Transverse colon (tissue), 4 donors: ENCODE measurements at regions not wholly inside any gene's neighbourhood (a gene's known extent, or its start where the extent isn't known, plus 50 kb on each side); places are given as distances from the start of the nearest gene placed in this dataset.

Experiments used
- DNase-seq: peaks from one replicate; pipeline ENCODE4 v3.0.0-alpha.2; 2019
- H3K27ac ChIP-seq, 4 donors: fragments of 200-600 bp; sonication (generic); 2 replicates each; pipeline ENCODE4 v1.5.1; 2016 to 2018; ENCODE audit warnings: inconsistent platforms in 4 of 4
- H3K27me3 ChIP-seq: fragments of 200-600 bp; sonication (generic); 2 replicates; pipeline ENCODE4 v1.5.1; 2017; ENCODE audit warnings: inconsistent platforms
- H3K36me3 ChIP-seq, 4 donors: fragments of 200-600 bp; sonication (generic); 2 replicates each; pipeline ENCODE4 v1.5.1; 2017 to 2019; ENCODE audit warnings: inconsistent platforms in 4 of 4
- H3K4me1 ChIP-seq, 4 donors: fragments of 200-600 bp; sonication (generic); 2 replicates each; pipeline ENCODE4 v1.5.1; 2017 to 2020; ENCODE audit warnings: inconsistent platforms in 4 of 4
- H3K4me3 ChIP-seq, 4 donors: fragments of 200-600 bp; sonication (generic); 1 replicate in 1 of 4; 2 replicates in 3 of 4; pipeline versions ENCODE4 v1.5.1 to v1.6.1; 2017 to 2019; ENCODE audit warnings: inconsistent platforms in 4 of 4
- H3K9me3 ChIP-seq, 2 donors: fragments of 200-600 bp; sonication (generic); 2 replicates each; pipeline ENCODE4 v1.5.1; 2017 to 2019; ENCODE audit warnings: inconsistent platforms in 2 of 2
- EP300 ChIP-seq: sonication (generic); formaldehyde crosslinking; IDR thresholded peaks from one replicate; pipeline ENCODE4 v1.6.1; 2017; ENCODE audit warnings: antibody characterized with exemption, low read depth
- POLR2A ChIP-seq: fragments of 450-650 bp; IDR thresholded peaks from one replicate; pipeline ENCODE4 v1.6.1; 2016; ENCODE audit warnings: antibody characterized with exemption, mild to moderate bottlenecking, moderate library complexity
- POLR2AphosphoS5 ChIP-seq, 3 donors: sonication (generic); formaldehyde crosslinking; IDR thresholded peaks; one replicate each; pipeline ENCODE4 v1.6.1; 2016; ENCODE audit warnings: antibody characterized with exemption in 3 of 3
- WGBS, 2 donors: methylation state at CpG; one replicate each; pipeline ENCODE4 v1.1.5; 2018; ENCODE audit warnings: low coverage in 1 of 2; 5-methylcytosine and 5-hydroxymethylcytosine counted together
- in situ Hi-C, 4 donors: fragments of 200-750 bp; cut with MboI; loops; one replicate each; pipeline versions ENCODE4 v1.15.0 to v1.15.1; 2017; ENCODE audit warnings: low sequenced_read_pairs in 3 of 4, low pct_ligation_motif_present in 1 of 4, low pct_unique_long_range_greater_than_20kb in 1 of 4
- intact Hi-C: fragments of 100-400 bp; cut with DNase I; formaldehyde crosslinking; loops from one replicate; pipeline ENCODE4 v1.15.1; 2023; ENCODE audit warnings: low total_unique reads
- TF ChIP-seq, protein P1 (sequence below), 5 experiments: fragments of 200-600 bp in 3 of 5; fragments of 450-650 bp in 2 of 5; sonication (generic) in 3 of 5; IDR thresholded peaks; 1 replicate in 2 of 5; 2 replicates in 3 of 5; pipeline ENCODE4 v1.5.1; 2016 to 2017; ENCODE audit warnings: antibody characterized with exemption in 5 of 5, inconsistent platforms in 3 of 5, mild to moderate bottlenecking in 2 of 5, moderate library complexity in 1 of 5

DNA sequence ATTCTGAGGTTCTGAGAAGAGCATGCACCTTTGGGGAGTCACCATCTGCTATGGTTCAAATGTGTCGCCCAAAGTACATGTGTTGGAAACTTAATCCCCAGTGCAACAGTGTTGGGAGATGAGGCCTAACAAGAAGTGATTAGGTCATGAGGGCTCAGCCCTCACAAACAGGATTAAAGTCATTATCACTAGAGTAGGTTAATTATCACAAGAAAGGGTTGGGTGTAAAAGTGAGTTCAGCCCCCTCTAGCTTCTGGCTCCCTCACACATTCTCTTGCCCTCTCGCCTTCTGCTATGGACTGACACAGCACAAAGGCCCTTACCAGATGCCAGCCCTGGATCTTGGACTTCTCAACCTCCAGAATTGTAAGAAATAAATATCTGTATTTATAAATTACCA, 100.3 kb upstream of the C10orf90 start:
- no peak overlapping the region for H3K4me3 ChIP-seq
- DNase-seq: no peak
- in situ Hi-C loops (loop anchor here in 1 of 4 donors (25.0 kb wide), 1 partner anchor 784 kb away; no protein-coding TSS in a partner anchor), intact Hi-C loops (no loop called here)
- no peaks in the 10 kb centered on the region for H3K4me1 ChIP-seq
- TF ChIP-seq, protein P1, sequence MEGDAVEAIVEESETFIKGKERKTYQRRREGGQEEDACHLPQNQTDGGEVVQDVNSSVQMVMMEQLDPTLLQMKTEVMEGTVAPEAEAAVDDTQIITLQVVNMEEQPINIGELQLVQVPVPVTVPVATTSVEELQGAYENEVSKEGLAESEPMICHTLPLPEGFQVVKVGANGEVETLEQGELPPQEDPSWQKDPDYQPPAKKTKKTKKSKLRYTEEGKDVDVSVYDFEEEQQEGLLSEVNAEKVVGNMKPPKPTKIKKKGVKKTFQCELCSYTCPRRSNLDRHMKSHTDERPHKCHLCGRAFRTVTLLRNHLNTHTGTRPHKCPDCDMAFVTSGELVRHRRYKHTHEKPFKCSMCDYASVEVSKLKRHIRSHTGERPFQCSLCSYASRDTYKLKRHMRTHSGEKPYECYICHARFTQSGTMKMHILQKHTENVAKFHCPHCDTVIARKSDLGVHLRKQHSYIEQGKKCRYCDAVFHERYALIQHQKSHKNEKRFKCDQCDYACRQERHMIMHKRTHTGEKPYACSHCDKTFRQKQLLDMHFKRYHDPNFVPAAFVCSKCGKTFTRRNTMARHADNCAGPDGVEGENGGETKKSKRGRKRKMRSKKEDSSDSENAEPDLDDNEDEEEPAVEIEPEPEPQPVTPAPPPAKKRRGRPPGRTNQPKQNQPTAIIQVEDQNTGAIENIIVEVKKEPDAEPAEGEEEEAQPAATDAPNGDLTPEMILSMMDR (IDR thresholded peaks at IDR 0.05): no peak
- no peak for TF ChIP-seq EP300
- TF ChIP-seq POLR2A: no peak
- TF ChIP-seq POLR2AphosphoS5 (IDR thresholded peaks at IDR 0.05): no peak
- 85% methylated on average over 2 of the region's 2 CpGs; no CpG with 5 or more reads in 1 of the 2 donors for WGBS, 2 donors
- H3K27ac ChIP-seq: no peak overlapping the region
- no peaks in the 10 kb centered on the region for H3K9me3 ChIP-seq
- H3K36me3 ChIP-seq: no peaks in the 10 kb centered on the region
- H3K27me3 ChIP-seq: no peaks in the 10 kb centered on the region

DNA sequence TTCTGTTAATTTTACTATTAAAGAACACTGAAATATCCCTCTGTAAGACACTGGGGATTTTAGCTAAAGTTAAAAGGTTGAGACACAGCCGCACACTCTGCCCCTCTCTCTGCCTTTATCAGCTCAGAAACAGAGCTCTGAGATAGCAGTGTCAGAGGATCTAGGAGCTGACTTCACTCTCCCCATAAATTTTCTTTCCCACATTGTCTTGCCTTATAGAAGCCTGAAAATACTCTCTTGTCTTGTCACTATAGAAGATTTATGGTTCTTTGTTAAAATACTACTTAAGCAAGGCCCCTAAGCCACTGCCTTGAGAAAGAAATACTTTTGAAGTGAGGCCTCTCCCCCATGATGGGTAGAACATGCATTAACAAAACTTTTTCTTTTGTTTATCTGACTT, 105.7 kb upstream of the C10orf90 start:
- in situ Hi-C loops: no loop called here
- Histone ChIP-seq H3K27me3 (no peaks in the 10 kb centered on the region), H3K4me3 (no peak overlapping the region), H3K36me3 (no peaks in the 10 kb centered on the region), H3K27ac (no peak overlapping the region), H3K9me3 (no peaks in the 10 kb centered on the region), H3K4me1 (no peaks in the 10 kb centered on the region)
- 86% methylated on average over 1 of the region's 1 CpG; no CpG with 5 or more reads in 1 of the 2 donors for WGBS, 2 donors
- no peak for DNase-seq
- intact Hi-C loops: no loop called here
- TF ChIP-seq POLR2AphosphoS5 (IDR thresholded peaks at IDR 0.05) (no peak), EP300 (no peak), POLR2A (no peak)
- TF ChIP-seq, protein P1 (IDR thresholded peaks at IDR 0.05): no peak

DNA sequence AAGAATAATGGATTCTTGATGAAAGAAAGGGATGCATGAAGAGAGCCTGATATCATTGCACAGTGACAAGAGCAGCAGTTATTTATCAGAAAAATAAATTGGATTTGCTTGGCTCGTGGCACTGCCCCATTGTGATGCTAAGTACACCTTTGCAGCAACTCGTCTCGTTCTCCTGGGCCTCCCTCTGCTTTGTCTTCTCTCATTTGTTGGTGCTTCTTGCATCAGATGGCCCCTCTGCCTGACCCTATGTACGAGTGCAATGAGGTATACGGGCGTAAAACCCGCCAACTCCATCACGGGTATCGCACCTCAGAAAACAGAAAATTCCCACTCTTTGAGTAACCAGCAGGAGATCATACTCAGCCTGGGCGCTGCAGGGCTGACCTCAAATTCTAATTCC, 107.2 kb upstream of the C10orf90 start:
- intact Hi-C loops: no loop called here

DNA sequence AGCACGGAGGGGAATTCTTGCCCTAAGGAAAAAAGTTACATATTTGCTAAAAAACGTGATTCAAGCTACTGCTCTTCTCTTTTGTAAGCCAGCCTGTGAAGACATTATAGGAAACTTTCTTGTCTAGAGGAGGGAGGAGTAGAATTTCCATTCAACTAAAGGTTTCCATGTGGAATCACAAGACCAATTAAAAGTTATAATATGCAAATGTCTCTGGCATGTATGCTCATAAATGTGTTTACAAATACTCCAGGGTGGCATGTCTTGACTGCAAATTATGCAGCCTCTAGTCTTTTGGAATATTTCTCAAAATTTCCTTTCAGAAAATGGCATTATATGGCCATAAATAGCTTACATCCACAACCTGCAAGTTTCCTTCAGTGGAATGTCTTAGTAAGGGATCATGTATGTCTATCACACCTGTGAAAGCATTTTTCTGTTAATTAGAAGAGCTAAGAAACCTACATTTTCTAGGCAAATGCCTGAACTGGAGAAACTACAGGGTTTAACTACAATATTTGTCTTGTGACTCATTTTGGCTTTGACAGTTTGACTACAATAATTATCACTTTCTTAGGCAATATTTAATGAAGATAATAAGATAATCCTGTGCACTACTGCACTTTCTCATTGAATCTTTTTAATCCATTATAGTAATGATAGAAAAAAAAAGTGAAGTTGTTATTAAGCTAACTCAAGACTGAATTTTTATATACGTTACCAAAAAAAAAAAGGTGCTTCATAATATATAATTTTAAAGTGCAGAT, 111.1 kb upstream of the C10orf90 start:
- H3K9me3 ChIP-seq: no peaks in the 10 kb centered on the region
- no peaks in the 10 kb centered on the region for H3K36me3 ChIP-seq
- H3K4me1 ChIP-seq: no peaks in the 10 kb centered on the region
- H3K27me3 ChIP-seq: no peaks in the 10 kb centered on the region
- no peak for DNase-seq
- WGBS, 2 donors: 53 to 65% methylated on average over 2 to 3 of the region's 3 CpGs
- in situ Hi-C loops: no loop called here
- no peak overlapping the region for H3K4me3 ChIP-seq
- H3K27ac ChIP-seq: no peak overlapping the region
- intact Hi-C loops: no loop called here
- TF ChIP-seq, protein P1 (IDR thresholded peaks at IDR 0.05): no peak

More for the DNA sequence above, 107.2 kb upstream of the C10orf90 start:
- no peak for TF ChIP-seq POLR2AphosphoS5 (IDR thresholded peaks at IDR 0.05)
- TF ChIP-seq, protein P1 (IDR thresholded peaks at IDR 0.05): no peak
- H3K36me3 ChIP-seq: no peaks in the 10 kb centered on the region
- DNase-seq: no peak
- H3K4me3 ChIP-seq: no peak overlapping the region
- in situ Hi-C loops: no loop called here
- H3K27me3 ChIP-seq: no peaks in the 10 kb centered on the region
- no peaks in the 10 kb centered on the region for H3K4me1 ChIP-seq
- no peaks in the 10 kb centered on the region for H3K9me3 ChIP-seq
- no peak overlapping the region for H3K27ac ChIP-seq
- 76% methylated on average over 10 of the region's 10 CpGs; no CpG with 5 or more reads in 1 of the 2 donors for WGBS, 2 donors
